AG10803 (cell line): ENCODE measurements at regions not wholly inside any gene's neighbourhood (a gene's known extent, or its start where the extent isn't known, plus 50 kb on each side); places are given as distances from the start of the nearest gene placed in this dataset.
"Not testable (repeated sequence)": the region's sequence is repeated elsewhere in the genome, so short reads cannot be mapped to it uniquely, and the experiment has no call there.

Experiments used
- DNase-seq: peaks from one replicate; pipeline ENCODE4 v3.0.0; 2010; ENCODE audit warnings: low read depth
- H3K4me3 ChIP-seq: 2 replicates; pipeline ENCODE4 v1.5.1; 2011; ENCODE audit warnings: mild to moderate bottlenecking, low read length, control low read depth
- CTCF ChIP-seq: conservative IDR thresholded peaks from 2 replicates; pipeline ENCODE4 v1.5.1; 2011; ENCODE audit warnings: mild to moderate bottlenecking, low read length, control low read depth, inconsistent platforms

GRCh38 chr16:17926461-17926860 is 410.1 kb downstream of the NPIPA8 start:
- TF ChIP-seq CTCF, result no peak
- H3K4me3 ChIP-seq, result no peak overlapping the region
- DNase-seq, result no peak

GRCh38 chr16:17925761-17926160 is 410.8 kb downstream of the NPIPA8 start:
- no peak for DNase-seq
- no peak for TF ChIP-seq CTCF
- no peak overlapping the region for H3K4me3 ChIP-seq

DNA sequence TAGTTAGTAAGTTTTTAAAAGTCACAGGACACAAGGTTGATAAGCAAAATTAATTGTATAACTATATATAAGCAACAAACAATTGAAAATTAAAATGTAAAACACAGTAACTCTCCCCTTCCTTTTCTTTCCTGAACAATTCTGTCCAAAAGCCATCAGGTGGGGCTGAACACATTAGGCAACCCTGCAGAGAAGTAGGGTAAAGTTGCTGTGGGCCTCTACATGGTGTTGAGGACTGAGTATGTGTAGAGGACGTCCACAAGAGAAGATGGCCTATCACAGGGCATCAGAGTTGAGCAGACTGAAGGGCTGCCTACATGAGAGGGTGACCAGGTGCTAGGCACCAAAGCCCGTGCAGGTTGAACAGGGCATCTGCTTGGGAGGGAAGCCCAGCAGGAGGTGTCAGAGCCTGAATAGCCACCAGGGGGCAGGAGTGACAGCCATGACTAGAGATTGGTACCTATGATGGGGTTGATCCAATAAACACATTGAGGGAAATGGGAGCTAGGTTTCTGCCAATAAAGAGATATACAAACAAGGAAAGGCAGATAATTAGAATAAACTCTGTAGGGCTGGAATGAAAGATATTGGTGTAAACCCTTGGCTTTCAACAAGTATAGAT is 415.1 kb downstream of the NPIPA8 start:
- DNase-seq, result peak; percentile 12
- H3K4me3 ChIP-seq, result no peak overlapping the region
- peak; percentile 57 for TF ChIP-seq CTCF

DNA sequence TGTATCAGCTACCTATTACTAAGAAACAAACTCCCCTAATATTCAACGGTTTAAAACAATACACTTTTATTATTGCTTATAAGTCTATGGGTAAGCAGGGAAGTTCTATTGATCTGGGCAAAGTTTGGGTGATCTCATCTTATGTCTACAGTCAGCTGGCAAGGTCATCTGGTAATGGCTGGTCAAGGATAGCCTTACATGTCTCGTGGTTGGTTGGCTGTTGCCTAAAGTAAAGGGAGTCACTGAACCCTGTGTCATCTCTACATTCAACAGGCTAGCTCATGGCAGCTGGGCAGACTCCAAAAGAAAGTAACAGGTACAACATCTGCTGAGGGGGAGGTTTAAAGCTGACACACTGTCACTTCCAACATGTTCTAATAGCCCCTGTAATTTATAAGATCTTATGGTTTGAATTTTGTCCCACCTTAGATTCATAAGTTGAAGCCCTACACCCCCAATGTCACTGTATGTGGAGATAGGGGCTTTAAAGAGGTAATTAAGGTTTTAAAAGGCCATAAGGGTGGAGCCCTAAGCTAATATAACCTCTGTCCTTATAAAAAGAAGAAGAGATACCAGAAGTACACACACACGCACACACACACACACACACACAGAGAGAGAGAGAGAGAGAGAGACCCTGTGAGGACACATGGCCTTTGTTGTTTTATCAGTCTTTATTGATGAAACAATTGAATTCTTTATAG is 419.1 kb downstream of the NPIPA8 start:
- no peak for TF ChIP-seq CTCF
- no peak for DNase-seq
- no peak overlapping the region for H3K4me3 ChIP-seq

DNA sequence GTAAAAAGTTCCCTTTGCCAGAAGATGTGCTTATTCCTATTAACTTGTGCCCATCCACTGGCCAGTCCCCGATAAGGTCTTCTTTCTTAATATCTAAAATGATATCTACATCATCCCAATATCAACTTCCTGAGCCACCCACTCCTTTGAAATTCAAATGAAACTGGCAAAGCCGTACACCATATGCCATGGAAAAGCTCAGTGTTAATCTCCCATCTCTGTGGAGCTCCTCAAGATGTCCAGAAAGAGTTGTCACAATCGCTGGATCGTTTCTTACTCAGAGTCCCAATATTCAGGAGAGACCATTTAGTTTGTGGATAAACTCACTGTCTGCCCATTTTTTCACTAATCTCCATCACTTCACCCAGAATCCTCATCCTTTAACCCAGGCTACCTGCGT is 420.7 kb downstream of the NPIPA8 start:
- DNase-seq, result no peak
- no peak for TF ChIP-seq CTCF

GRCh38 chr16:17914168-17914567 is 422.4 kb downstream of the NPIPA8 start:
- TF ChIP-seq CTCF, result no peak
- H3K4me3 ChIP-seq, result no peak overlapping the region
- DNase-seq, result no peak

More for the DNA sequence above, 420.7 kb downstream of the NPIPA8 start:
- no peak overlapping the region for H3K4me3 ChIP-seq

DNA sequence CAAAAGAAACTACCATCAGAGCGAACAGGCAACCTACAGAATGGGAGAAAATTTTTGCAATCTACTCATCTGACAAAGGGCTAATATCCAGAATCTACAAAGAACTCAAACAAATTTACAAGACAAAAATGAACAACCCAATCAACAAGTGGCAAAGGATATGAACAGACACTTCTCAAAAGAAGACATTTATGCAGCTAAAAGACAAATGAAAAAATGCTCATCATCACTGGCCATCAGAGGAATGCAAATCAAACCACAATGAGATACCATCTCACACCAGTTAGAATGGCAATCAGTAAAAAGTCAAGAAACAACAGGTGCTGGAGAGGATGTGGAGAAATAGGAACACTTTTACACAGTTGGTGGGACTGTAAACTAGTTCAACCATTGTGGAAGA is 425.0 kb downstream of the NPIPA8 start:
- DNase-seq, H3K4me3 ChIP-seq: not testable (repeated sequence)

- not testable (repeated sequence) for DNase-seq, H3K4me3 ChIP-seq
These were observed 429.9 kb downstream of the NPIPA8 start for GRCh38 chr16:17906626-17907025.
